Lower leg skin (tissue), 3 donors: ENCODE measurements at regions not wholly inside any gene's neighbourhood (a gene's known extent, or its start where the extent isn't known, plus 50 kb on each side); places are given as distances from the start of the nearest gene placed in this dataset.

Experiments
- POLR2A ChIP-seq, 2 donors: fragments of 450-650 bp; IDR thresholded peaks; one replicate each; pipeline ENCODE4 v1.6.1; 2016 to 2017; ENCODE audit warnings: antibody characterized with exemption in 2 of 2, mild to moderate bottlenecking in 1 of 2, moderate library complexity in 1 of 2
- TF ChIP-seq, protein P1 (sequence below), 3 donors: fragments of 450-650 bp; IDR thresholded peaks; one replicate each; pipeline ENCODE4 v1.5.1; 2016; ENCODE audit warnings: antibody characterized with exemption in 3 of 3, mild to moderate bottlenecking in 3 of 3, moderate library complexity in 2 of 3

DNA sequence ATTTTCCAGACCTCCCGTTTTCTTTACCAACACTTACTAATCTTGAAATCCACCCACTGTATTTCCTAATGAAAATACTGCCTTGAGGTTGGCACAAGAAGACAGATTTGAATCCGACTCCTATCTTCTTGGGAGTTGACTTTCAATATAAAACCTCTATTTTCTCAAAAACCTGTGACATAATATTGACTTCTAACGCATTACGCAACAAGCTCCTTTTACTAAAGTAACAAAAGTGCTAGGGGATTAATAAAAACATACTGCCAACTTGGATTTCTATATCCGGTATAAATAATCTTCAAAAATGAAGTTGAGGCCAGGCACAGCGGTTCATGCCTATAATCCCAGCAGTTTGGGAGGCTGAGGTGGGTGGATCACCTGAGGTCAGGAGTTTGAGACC lies 382.0 kb downstream of the PREX1 start:
- TF ChIP-seq POLR2A (IDR thresholded peaks at IDR 0.05), result no peak
- TF ChIP-seq, protein P1, sequence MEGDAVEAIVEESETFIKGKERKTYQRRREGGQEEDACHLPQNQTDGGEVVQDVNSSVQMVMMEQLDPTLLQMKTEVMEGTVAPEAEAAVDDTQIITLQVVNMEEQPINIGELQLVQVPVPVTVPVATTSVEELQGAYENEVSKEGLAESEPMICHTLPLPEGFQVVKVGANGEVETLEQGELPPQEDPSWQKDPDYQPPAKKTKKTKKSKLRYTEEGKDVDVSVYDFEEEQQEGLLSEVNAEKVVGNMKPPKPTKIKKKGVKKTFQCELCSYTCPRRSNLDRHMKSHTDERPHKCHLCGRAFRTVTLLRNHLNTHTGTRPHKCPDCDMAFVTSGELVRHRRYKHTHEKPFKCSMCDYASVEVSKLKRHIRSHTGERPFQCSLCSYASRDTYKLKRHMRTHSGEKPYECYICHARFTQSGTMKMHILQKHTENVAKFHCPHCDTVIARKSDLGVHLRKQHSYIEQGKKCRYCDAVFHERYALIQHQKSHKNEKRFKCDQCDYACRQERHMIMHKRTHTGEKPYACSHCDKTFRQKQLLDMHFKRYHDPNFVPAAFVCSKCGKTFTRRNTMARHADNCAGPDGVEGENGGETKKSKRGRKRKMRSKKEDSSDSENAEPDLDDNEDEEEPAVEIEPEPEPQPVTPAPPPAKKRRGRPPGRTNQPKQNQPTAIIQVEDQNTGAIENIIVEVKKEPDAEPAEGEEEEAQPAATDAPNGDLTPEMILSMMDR (IDR thresholded peaks at IDR 0.05), result no peak
